Ishikawa (cell line): ENCODE measurements at regions not wholly inside any gene's neighbourhood (a gene's known extent, or its start where the extent isn't known, plus 50 kb on each side); places are given as distances from the start of the nearest gene placed in this dataset.

Source experiments
- CREB1 ChIP-seq: IDR thresholded peaks from 2 replicates; pipeline ENCODE4 v1.6.1; 2012; ENCODE audit warnings: low read depth
- EGR1 ChIP-seq: IDR thresholded peaks from 2 replicates; pipeline ENCODE4 v1.6.1; 2012
- EP300 ChIP-seq: IDR thresholded peaks from 2 replicates; pipeline ENCODE4 v1.6.1; 2012; ENCODE audit warnings: borderline replicate concordance
- RAD21 ChIP-seq: IDR thresholded peaks from 2 replicates; pipeline ENCODE4 v1.6.1; 2012; ENCODE audit warnings: low read depth
- TAF1 ChIP-seq: IDR thresholded peaks from 2 replicates; pipeline ENCODE4 v1.6.1; 2012; ENCODE audit warnings: low read depth, mild to moderate bottlenecking
- TEAD4 ChIP-seq: IDR thresholded peaks from 2 replicates; pipeline ENCODE4 v1.6.1; 2012
- TF ChIP-seq, protein P1 (sequence below): IDR thresholded peaks from 2 replicates; pipeline ENCODE4 v1.6.1; 2012; ENCODE audit warnings: low read depth, mild to moderate bottlenecking
- TF ChIP-seq, protein P2 (sequence below): IDR thresholded peaks from 2 replicates; pipeline ENCODE4 v1.6.1; 2012

DNA sequence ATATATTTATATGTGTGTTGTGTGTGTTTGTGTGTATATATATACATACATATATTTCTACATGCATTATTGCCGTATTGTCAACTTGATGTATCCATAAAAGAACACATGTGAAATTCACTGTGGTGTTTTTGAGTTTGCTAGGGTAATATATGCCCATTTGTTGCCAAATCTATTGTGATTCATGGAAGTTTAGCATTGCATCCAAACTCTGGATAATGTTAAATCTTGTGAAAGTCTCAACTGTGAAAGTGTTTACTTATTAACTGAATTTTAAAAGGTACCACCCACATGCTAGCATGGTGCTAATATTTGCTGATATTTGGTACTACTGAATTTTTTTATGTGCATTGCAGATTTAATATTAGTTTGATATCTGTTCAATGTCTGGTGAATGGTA, 96.6 kb upstream of the SLC8A1 start:
- TF ChIP-seq RAD21 (no peak), CREB1 (no peak), TAF1 (no peak), EP300 (no peak), EGR1 (no peak), TEAD4 (no peak)
- TF ChIP-seq, protein P1, sequence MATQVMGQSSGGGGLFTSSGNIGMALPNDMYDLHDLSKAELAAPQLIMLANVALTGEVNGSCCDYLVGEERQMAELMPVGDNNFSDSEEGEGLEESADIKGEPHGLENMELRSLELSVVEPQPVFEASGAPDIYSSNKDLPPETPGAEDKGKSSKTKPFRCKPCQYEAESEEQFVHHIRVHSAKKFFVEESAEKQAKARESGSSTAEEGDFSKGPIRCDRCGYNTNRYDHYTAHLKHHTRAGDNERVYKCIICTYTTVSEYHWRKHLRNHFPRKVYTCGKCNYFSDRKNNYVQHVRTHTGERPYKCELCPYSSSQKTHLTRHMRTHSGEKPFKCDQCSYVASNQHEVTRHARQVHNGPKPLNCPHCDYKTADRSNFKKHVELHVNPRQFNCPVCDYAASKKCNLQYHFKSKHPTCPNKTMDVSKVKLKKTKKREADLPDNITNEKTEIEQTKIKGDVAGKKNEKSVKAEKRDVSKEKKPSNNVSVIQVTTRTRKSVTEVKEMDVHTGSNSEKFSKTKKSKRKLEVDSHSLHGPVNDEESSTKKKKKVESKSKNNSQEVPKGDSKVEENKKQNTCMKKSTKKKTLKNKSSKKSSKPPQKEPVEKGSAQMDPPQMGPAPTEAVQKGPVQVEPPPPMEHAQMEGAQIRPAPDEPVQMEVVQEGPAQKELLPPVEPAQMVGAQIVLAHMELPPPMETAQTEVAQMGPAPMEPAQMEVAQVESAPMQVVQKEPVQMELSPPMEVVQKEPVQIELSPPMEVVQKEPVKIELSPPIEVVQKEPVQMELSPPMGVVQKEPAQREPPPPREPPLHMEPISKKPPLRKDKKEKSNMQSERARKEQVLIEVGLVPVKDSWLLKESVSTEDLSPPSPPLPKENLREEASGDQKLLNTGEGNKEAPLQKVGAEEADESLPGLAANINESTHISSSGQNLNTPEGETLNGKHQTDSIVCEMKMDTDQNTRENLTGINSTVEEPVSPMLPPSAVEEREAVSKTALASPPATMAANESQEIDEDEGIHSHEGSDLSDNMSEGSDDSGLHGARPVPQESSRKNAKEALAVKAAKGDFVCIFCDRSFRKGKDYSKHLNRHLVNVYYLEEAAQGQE: no peak
- TF ChIP-seq, protein P2, sequence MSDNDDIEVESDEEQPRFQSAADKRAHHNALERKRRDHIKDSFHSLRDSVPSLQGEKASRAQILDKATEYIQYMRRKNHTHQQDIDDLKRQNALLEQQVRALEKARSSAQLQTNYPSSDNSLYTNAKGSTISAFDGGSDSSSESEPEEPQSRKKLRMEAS: no peak
